KMS-11 (cell line): ENCODE measurements at regions not wholly inside any gene's neighbourhood (a gene's known extent, or its start where the extent isn't known, plus 50 kb on each side); places are given as distances from the start of the nearest gene placed in this dataset.

Source experiments
- H2AFZ ChIP-seq: fragments of 200-600 bp; sonication (generic); 2 replicates; pipeline ENCODE4 v1.6.1; 2016; ENCODE audit warnings: antibody characterized with exemption, mixed run types, low read depth
- H3K27ac ChIP-seq: fragments of 200-600 bp; sonication (generic); 2 replicates; pipeline ENCODE4 v1.6.1; 2016; ENCODE audit warnings: mild to moderate bottlenecking, mixed run types
- H3K27me3 ChIP-seq: fragments of 200-600 bp; sonication (generic); 2 replicates; pipeline ENCODE4 v1.6.1; 2017; ENCODE audit warnings: mild to moderate bottlenecking, low read depth, mixed run types, moderate library complexity; ENCODE audit not compliant: insufficient read depth
- H3K36me3 ChIP-seq: fragments of 200-600 bp; sonication (generic); 2 replicates; pipeline ENCODE4 v1.6.1; 2017; ENCODE audit warnings: mild to moderate bottlenecking, mixed run types; ENCODE audit not compliant: insufficient read depth
- H3K4me1 ChIP-seq: fragments of 200-600 bp; sonication (generic); 2 replicates; pipeline ENCODE4 v1.6.1; 2016; ENCODE audit warnings: mild to moderate bottlenecking, low read depth, mixed run types; ENCODE audit not compliant: poor library complexity, severe bottlenecking
- H3K4me2 ChIP-seq: fragments of 200-600 bp; sonication (generic); 2 replicates; pipeline ENCODE4 v1.7.0; 2016; ENCODE audit warnings: mild to moderate bottlenecking, mixed run types
- H3K4me3 ChIP-seq: fragments of 200-600 bp; sonication (generic); IDR thresholded peaks from 2 replicates; pipeline ENCODE4 v1.6.1; 2017; ENCODE audit warnings: low read depth, low read length, mixed read lengths; ENCODE audit not compliant: insufficient read depth
- H3K79me2 ChIP-seq: fragments of 200-600 bp; sonication (generic); 2 replicates; pipeline ENCODE4 v1.6.1; 2016; ENCODE audit warnings: low read depth, mixed run types; ENCODE audit not compliant: insufficient read depth
- H3K9ac ChIP-seq: fragments of 200-600 bp; sonication (generic); 2 replicates; pipeline ENCODE4 v1.6.1; 2016; ENCODE audit warnings: mild to moderate bottlenecking, mixed run types
- H4K20me1 ChIP-seq: fragments of 200-600 bp; sonication (generic); 2 replicates; pipeline ENCODE4 v1.6.1; 2016; ENCODE audit warnings: mild to moderate bottlenecking, mixed run types; ENCODE audit not compliant: insufficient read depth
- TF ChIP-seq, protein P1 (sequence below): fragments of 200-600 bp; sonication (generic); conservative IDR thresholded peaks from 2 replicates; pipeline ENCODE4 v1.6.1; 2017; ENCODE audit warnings: low read depth, mild to moderate bottlenecking, antibody characterized with exemption, low read length, moderate library complexity, mixed read lengths

DNA sequence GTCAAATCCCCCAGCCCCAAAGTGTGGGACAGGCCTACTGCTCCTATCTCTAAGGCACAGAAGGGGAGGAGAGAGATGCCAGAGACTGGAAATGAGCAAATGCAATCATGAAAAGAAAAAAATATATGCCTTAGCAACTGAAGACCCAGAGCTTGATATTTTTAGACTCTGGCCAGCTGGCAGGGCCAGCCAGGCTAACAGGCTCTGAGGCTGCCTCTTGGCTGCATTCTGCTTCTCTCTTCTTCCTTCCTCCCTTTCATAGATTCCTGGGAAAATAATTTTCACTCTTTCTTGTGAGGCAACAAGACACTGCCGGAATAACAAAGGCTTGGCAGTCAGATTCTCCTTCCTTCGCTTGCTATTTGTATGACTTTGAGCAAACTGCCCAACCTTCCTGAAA lies 209.1 kb downstream of the RAD51AP2 start:
- Histone ChIP-seq H3K36me3 (no peaks in the 10 kb centered on the region), H3K27me3 (no peaks in the 10 kb centered on the region), H3K9ac (no peak overlapping the region), H3K27ac (no peak overlapping the region), H3K4me2 (no peak overlapping the region), H3K4me3 (no peak overlapping the region), H4K20me1 (no peaks in the 10 kb centered on the region), H3K4me1 (peaks cover 52% of the 10 kb centered on the region), H2AFZ (no peak overlapping the region), H3K79me2 (no peaks in the 10 kb centered on the region)
- TF ChIP-seq, protein P1, sequence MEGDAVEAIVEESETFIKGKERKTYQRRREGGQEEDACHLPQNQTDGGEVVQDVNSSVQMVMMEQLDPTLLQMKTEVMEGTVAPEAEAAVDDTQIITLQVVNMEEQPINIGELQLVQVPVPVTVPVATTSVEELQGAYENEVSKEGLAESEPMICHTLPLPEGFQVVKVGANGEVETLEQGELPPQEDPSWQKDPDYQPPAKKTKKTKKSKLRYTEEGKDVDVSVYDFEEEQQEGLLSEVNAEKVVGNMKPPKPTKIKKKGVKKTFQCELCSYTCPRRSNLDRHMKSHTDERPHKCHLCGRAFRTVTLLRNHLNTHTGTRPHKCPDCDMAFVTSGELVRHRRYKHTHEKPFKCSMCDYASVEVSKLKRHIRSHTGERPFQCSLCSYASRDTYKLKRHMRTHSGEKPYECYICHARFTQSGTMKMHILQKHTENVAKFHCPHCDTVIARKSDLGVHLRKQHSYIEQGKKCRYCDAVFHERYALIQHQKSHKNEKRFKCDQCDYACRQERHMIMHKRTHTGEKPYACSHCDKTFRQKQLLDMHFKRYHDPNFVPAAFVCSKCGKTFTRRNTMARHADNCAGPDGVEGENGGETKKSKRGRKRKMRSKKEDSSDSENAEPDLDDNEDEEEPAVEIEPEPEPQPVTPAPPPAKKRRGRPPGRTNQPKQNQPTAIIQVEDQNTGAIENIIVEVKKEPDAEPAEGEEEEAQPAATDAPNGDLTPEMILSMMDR = no peak

DNA sequence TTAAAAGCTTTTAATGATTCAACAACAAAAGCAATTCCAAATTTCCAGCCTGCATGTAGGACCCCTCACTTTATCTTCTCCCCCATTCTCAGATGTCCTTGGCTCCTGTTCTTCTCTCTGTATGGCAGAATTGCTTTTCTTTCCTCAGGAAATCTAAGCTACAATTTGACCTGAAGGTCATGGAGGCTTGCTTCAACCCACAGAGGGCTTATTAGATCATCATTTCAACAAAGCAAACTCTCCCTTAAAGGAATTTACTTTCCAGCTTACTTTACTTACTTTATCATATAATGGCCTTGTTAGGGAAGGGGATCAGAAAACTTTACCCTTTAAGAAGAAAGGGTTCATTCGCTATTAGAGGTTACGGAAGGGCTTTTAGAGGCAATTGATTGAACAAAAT lies 211.5 kb downstream of the RAD51AP2 start:
- peaks cover 32% of the 10 kb centered on the region for H3K4me1 ChIP-seq
- TF ChIP-seq, protein P1 = no peak
- no peak overlapping the region for H2AFZ ChIP-seq
- H3K4me3 ChIP-seq = no peak overlapping the region
- no peak overlapping the region for H3K4me2 ChIP-seq
- no peaks in the 10 kb centered on the region for H3K36me3 ChIP-seq
- H3K27me3 ChIP-seq = no peaks in the 10 kb centered on the region
- no peak overlapping the region for H3K27ac ChIP-seq
- no peak overlapping the region for H3K9ac ChIP-seq
- H4K20me1 ChIP-seq = no peaks in the 10 kb centered on the region
- H3K79me2 ChIP-seq = no peaks in the 10 kb centered on the region

DNA sequence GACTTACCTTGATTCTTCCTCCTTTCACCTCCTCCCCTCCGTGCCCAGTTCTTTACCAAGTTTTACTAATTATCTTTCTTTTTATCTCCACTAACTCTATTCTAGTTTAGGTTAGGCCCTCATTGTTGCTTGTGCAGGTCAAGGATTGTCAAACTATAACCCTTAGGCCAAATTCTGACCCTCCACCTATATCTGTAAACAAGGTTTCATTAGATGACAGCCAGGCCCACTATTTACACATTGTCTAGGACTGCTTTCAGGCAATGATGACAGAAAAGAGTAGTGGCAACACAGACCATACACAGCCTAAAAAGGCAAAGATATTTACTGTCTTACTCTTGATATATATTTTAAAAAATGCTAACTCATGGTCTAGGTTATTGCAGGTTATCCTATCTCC lies 212.0 kb downstream of the RAD51AP2 start:
- Histone ChIP-seq H3K27ac (no peak overlapping the region), H4K20me1 (no peaks in the 10 kb centered on the region), H3K4me1 (peaks cover 27% of the 10 kb centered on the region), H3K9ac (no peak overlapping the region), H3K36me3 (no peaks in the 10 kb centered on the region), H2AFZ (no peak overlapping the region), H3K27me3 (no peaks in the 10 kb centered on the region), H3K4me3 (no peak overlapping the region), H3K79me2 (no peaks in the 10 kb centered on the region), H3K4me2 (no peak overlapping the region)
- TF ChIP-seq, protein P1 = no peak

DNA sequence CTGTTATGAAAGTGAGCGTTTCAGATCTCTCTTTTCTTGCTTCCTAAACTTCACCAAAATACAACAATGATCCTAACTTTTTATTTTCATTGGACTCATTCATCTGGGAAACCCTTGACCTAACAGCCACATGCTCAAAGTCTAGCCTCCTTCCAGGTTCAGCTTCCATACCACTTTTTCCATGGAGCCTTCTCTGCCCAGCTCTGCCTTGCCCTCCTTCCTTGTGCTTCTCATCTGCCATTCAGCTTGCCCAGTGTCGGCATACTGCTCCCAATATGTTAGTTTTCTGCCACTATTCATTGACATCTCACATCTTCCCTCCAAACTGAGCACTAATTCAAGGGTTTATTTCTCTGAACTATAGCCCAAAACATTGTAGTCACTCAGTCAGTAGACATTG lies 214.7 kb downstream of the RAD51AP2 start:
- H3K27me3 ChIP-seq = no peaks in the 10 kb centered on the region
- no peak overlapping the region for H3K9ac ChIP-seq
- H2AFZ ChIP-seq = no peak overlapping the region
- H3K79me2 ChIP-seq = no peaks in the 10 kb centered on the region
- no peaks in the 10 kb centered on the region for H4K20me1 ChIP-seq
- peaks cover 5% of the 10 kb centered on the region for H3K4me1 ChIP-seq
- H3K36me3 ChIP-seq = no peaks in the 10 kb centered on the region
- TF ChIP-seq, protein P1 = no peak
- no peak overlapping the region for H3K4me2 ChIP-seq
- H3K27ac ChIP-seq = no peak overlapping the region
- H3K4me3 ChIP-seq = no peak overlapping the region

DNA sequence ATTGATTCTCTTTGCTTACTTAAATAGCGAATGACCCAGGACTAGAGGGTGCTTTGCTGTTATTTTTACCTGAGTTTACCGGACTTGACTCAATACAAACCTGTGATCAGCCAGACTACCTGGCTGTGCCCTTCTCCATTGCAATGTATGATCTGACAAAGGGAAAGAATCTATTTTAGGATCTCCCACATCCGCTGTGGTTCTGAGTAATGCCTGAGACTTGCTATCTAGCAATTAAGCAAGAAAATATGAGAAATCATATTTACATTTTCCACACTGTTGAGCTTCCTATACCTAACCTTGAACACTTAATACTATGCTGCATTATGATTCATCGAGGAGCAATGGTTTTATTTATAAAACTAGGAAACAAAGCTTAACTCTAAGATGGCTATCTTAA lies 215.2 kb downstream of the RAD51AP2 start:
- Histone ChIP-seq H3K9ac (no peak overlapping the region), H3K79me2 (no peaks in the 10 kb centered on the region), H2AFZ (no peak overlapping the region), H3K27me3 (no peaks in the 10 kb centered on the region), H3K4me1 (peaks cover 5% of the 10 kb centered on the region), H3K36me3 (no peaks in the 10 kb centered on the region), H3K27ac (no peak overlapping the region), H4K20me1 (no peaks in the 10 kb centered on the region), H3K4me3 (no peak overlapping the region), H3K4me2 (no peak overlapping the region)
- TF ChIP-seq, protein P1 = no peak
